GM21515 (cell line): ENCODE measurements at regions not wholly inside any gene's neighbourhood (a gene's known extent, or its start where the extent isn't known, plus 50 kb on each side); places are given as distances from the start of the nearest gene placed in this dataset.
"Not testable (repeated sequence)": the region's sequence is repeated elsewhere in the genome, so short reads cannot be mapped to it uniquely, and the experiment has no call there.

Experiments
- ATAC-seq: cut with Tn5 transposase; IDR thresholded peaks from one replicate; pipeline ENCODE4 v1.9.1; 2021; ENCODE audit not compliant: unreplicated experiment

DNA sequence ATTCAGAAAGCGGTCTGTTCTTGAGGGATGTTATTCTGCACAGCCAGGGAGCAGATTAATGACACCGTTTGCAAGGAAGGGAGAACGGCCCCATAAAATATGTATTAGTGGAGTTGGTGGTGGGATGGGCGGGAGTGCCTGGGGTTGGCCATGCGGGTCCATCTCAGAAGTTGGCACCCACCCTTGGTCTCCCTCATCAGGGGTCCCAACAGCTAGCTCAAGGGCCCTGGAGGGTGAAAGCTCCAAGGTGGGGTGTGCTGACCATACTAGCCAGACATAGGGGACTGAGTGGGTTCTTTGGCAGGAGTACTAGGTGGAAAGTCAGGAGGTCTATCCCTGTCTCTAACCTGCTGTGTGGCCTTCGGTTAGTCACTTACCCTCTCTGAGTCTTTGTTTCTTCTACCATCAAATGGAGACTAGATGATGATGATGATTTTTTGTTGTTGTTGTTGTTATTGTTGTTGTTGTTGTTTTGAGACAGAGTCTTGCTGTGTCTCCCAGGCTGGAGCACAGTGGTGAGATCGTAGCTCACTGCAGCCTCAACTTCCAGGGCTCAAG is 83.2 kb upstream of the BRD7 start:
- ATAC-seq, result no peak

DNA sequence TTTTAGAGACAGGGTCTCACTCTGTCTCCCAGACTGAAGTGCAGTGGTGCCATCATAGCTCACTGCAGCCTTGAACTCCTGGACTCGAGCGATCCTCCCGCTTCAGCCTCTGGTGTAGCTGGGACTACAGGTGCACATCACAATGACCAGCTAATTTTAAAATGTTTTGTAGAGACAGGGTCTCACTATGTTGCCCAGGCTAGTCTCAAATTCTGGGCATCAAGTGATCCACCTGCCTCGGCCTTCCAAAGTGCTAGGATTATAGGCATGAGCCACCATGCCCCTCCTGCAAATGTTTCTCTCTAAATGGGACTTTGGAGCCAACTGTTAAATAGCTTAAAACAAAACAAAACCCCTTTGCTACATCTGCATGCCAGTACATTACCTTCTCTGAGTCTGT is 82.2 kb upstream of the BRD7 start:
- no peak for ATAC-seq

- no peak for ATAC-seq
Observed at GRCh38 chr16:50449800-50450199, 81.0 kb upstream of the BRD7 start.

DNA sequence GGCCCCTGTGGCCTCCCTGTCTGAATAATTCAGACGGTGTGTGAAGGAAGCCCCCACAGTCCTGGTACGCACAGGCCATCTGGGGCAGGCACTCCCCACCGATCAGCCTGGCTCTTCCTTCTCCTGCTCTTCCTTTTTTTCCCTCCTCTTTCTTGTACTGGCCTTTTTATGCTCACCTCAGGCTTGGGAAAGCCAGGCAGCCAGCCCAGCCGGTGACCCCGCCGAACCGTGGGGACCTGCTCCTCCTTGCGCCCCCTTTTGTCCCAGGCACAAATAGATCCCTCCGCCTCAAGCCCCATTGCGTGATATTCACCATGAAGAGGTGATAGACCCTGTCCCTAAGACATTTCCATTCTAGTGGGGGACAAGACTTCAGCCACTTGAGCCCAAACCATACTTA is 80.2 kb upstream of the BRD7 start:
- no peak for ATAC-seq

DNA sequence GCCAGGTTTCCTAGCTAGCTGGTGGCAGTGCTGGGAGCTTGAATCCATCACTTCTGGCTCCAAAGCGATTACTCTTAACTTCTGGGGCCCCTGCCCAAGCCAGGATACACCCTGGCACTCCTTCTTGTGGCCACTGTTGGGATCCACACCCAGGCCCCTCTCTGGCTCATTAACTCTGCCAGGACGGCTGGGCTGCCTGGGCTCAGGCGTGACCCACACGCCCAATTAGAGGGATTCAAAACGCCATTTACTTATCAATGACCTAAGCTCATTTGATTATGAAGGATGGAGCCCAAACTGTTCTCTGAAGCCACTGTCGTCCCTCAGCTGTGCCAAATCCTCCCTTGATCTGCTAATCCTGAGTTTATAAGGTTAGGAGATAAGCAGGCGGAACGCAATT is 79.7 kb upstream of the BRD7 start:
- no peak for ATAC-seq

DNA sequence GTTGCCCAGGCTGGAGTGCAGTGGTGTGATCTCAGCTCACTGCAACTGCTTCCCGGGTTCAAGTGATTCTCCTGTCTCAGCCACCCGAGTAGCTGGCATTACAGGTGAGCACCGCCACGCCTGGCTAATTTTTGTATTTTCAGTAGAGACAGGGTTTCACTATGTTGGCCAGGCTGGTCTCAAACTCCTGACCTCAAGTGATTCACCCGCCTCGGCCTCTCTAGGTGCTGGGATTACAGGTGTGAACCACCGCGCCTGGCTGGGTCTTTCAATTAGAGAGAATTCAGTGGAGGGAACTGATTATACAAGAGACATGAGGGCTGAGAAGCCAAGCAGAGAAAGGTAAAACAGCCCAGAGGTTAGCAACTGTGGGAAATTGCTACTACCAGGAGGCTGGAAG is 78.6 kb upstream of the BRD7 start:
- ATAC-seq, result not testable (repeated sequence)

DNA sequence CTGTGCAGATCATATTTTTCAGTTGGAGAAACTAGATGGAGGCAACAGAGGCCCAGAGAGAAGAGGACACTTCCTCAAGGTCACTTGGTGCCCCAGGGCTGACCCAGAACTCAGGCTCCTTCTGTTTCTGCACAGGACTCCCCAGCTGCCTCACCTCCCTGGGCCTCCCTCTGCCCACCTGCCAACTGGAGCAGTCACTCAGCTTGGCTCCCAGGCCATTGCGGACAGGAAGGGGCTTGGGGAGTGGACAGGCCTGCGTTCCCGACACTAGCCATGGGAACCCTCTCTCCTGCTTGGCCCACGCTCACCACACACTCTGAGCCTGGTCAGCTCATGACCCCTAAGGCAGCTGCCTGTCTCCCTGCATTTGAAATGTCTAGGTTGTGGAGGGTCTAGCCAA is 78.1 kb upstream of the BRD7 start:
- ATAC-seq, result no peak

DNA sequence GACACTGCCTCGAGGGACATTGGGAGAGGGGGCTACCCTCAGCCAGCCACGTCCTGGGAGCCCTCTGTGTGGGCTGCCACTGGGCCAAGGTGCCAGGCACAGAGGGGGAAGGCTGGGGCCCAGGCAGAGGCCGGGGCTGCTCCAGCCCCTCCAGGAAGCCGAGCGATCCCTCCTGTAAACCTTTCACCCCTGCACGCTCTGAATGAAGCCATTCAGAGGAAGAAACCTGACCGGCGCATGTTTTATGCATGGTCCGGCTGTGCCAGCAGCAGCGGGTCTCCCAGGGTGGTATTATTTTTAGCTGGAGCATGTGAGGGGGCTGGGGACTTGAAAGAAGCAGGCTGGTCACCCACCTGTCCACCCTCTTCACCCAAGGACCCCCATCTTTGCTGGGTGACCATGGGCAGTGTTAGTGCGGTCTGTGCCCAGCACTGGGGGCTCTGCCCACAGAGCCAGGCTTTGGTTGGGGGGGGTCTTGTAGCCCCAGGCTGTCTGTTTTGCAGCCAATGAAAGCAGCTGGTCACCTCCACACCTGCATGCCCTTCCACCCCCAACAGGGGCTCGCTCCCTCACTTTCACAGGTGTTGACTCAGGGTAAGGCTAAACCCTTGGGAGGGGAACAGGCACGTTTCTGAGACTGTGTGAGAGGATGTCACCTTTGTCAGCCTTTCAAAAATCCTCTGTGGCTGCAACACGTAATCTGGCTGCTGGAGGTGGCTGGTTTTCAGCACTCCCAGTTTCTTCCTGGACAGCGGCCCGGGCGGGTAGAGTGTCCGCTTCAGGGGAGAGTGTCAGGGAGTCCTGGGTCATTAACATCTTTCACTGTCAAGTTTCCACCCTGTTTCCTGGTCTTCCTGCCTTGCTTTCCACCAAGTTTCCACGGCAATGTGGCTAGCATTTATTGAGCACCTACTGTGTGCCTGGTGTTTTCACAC is 77.1 kb upstream of the BRD7 start:
- no peak for ATAC-seq

- ATAC-seq, result no peak
Observed at GRCh38 chr16:50444526-50444925, 75.7 kb upstream of the BRD7 start.

DNA sequence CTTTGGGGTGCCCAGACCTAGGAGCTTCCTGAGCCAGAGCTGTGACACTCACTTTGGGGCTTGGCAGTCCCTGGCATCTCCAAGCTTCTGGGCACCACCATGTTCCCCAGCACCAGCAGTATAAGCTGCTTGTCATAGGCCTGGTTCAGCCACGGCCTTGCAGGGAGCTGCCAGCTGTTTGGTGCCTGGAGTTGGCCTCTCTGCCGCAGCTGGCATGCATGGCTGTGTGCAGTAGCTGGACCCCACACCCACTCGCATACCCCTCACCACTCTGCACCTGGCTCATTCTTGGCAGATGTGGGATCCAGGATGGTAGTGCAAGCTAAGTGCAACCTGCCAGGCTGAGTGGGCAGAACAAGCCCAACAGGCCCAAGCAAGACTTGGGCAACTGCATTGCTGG is 73.4 kb upstream of the BRD7 start:
- ATAC-seq, result no peak

DNA sequence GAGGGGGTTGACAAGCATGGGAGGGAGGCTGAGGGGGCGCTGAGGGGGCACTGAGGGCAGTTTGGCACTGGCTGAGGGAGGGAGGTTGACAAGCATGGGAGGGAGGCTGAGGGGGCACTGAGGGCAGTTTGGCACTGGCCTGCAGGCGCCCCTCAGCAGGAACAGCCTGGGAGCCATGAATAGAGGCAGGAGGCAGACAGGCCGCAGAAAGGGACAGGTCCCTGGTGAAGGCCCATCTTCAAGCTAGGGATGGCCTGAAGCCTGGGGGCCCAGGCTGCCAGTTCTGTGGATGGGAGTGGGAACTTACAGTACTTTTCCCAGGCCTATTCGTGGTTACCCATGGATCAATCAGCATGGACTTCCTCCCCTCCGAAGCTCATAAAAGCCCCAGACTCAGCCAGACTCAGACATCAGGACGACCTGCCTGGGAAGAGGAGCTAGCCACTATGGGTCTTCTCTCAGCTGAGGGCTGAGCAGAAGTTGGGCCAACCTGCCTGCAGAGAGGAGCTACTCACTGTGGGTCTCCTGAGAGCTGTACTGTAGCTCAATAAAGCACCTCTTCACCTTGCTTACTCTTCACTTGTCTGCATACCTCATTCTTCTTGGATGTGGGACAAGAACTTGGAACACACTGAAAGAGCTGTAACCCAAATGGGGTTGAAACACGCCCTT is 72.8 kb upstream of the BRD7 start:
- ATAC-seq, result no peak

- ATAC-seq, result no peak
Observed at GRCh38 chr16:50440991-50441390, 72.2 kb upstream of the BRD7 start.

GRCh38 chr16:50440531-50440930 is 71.7 kb upstream of the BRD7 start:
- ATAC-seq, result no peak

DNA sequence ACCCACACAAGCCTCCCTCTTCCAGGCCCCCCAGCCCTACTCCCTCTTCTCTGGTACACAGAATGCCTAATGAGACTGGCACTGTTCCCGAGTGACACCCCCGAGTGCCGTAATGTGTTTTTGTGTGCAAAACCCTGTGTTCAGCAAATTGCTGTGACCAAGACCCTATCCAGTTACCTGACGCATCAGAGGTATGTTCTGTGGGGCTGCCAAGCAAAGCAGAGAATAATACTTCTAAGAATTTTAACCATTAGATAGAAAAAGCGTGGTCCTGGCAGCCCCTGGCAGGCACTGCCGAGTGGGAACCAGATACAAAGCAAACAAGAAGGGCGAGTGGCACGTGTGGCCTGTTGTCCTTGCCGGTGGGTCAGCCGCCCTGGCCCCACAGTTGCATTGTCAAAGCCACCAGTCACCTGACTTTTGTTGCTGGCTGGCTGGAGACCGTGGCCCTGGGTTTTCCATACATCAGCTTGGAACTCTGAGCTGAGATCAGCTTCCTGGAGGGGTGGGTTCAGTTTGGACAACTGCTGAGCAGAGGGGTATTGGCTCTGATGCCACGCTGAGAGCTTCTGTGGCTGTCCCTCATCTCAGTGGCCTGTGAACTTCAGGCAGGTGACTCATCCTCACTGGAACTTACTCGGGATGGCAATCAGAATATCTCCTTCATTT is 69.1 kb upstream of the BRD7 start:
- no peak for ATAC-seq

GRCh38 chr16:50436271-50436670 is 67.5 kb upstream of the BRD7 start:
- no peak for ATAC-seq

DNA sequence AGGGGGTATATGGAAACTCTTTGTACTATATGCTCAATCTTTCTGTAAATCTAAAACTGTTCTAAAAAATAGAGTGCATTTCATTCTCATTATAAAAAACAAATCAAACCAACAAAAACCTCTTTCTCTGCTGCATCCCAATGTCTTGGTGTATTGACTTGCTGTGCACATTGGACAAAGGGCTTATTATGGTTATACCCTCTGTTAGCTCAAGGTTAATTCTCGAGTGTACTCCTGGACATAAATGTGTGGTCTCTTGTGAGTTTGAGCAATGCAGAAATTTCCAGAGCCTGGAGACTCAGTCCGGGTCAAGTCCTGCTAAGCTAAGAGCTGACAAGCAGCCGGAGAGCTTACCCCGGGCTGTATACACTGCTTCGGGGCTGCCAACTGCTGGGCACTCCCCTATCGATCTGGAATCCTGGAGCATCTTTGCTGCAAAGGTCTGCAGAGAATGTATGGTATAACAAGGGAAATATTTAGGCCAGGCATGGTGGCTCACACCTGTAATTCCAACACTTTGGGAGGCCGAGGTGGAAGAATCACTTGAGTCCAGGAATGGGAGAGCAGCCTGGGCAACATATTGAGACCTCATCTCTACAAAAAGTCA is 66.2 kb upstream of the BRD7 start:
- ATAC-seq, result no peak

DNA sequence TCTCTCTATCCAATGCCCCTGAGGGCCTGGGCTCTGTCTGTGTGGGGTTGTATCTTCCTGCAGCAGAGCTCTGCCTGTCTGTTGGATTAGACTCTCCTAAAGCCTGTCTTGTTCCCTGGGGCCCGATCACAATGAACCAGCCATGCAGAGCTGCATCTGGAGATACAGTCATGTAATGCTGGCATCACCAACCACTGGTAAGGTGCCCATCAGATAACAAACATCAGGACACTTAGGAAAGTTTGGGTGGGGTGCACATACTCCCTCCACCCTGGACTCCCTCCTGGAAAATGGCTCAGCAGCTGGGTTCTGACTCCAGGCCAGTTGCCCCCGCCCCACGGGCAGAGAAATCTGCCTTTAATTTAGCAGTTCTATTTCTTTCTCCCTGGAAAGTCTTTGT is 61.3 kb upstream of the BRD7 start:
- no peak for ATAC-seq

DNA sequence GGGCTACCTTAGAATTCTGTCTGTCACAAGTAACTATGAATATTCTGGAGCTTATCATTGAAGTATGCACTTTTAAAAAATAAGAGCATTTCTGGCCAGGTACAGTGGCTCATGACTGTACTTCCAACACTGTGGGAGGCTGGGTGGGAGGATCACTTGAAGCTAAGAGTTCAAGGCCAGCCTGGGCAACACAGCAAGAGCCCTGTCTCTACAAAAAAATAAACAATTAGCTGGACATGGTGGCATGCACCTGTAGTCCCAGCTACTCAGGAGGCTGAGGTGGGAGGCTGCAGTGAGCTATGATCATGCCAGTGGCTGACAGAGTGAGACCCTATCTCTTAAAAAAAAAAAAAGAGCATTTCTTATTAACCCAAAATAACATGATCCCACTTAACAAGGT is 60.0 kb upstream of the BRD7 start:
- no peak for ATAC-seq

- no peak for ATAC-seq
Observed at GRCh38 chr16:50428116-50428515, 59.3 kb upstream of the BRD7 start.

- ATAC-seq, result no peak
Observed at GRCh38 chr16:50427107-50427506, 58.3 kb upstream of the BRD7 start.

- ATAC-seq, result no peak
Observed at GRCh38 chr16:50425648-50426047, 56.9 kb upstream of the BRD7 start.
